HEK293T (cell line): ENCODE measurements at regions not wholly inside any gene's neighbourhood (a gene's known extent, or its start where the extent isn't known, plus 50 kb on each side); places are given as distances from the start of the nearest gene placed in this dataset.

ENCODE experiments used
- ARNT ChIP-seq: fragments of 450-650 bp; IDR thresholded peaks from 2 replicates; pipeline ENCODE4 v1.6.1; 2017; ENCODE audit warnings: mild to moderate bottlenecking
- BHLHE40 ChIP-seq: fragments of 450-650 bp; IDR thresholded peaks from 2 replicates; pipeline ENCODE4 v1.6.1; 2016; ENCODE audit warnings: mild to moderate bottlenecking, moderate library complexity, borderline replicate concordance
- FOXA1 ChIP-seq: fragments of 450-650 bp; IDR thresholded peaks from 2 replicates; pipeline ENCODE4 v1.6.1; 2016; ENCODE audit warnings: mild to moderate bottlenecking
- FOXK2 ChIP-seq: fragments of 450-650 bp; IDR thresholded peaks from 2 replicates; pipeline ENCODE4 v1.6.1; 2016; ENCODE audit warnings: mild to moderate bottlenecking
- FOXM1 ChIP-seq: fragments of 450-650 bp; IDR thresholded peaks from 2 replicates; pipeline ENCODE4 v1.6.1; 2017; ENCODE audit warnings: mild to moderate bottlenecking, borderline replicate concordance
- HDGF ChIP-seq: fragments of 450-650 bp; IDR thresholded peaks from 2 replicates; pipeline ENCODE4 v1.6.1; 2017; ENCODE audit warnings: antibody characterized with exemption, borderline replicate concordance
- SP1 ChIP-seq: fragments of 450-650 bp; IDR thresholded peaks from 2 replicates; pipeline ENCODE4 v1.6.1; 2017
- SUZ12 ChIP-seq: fragments of 450-650 bp; IDR thresholded peaks from 2 replicates; pipeline ENCODE4 v1.6.1; 2016; ENCODE audit warnings: mild to moderate bottlenecking
- ZNF384 ChIP-seq: fragments of 450-650 bp; IDR thresholded peaks from 2 replicates; pipeline ENCODE4 v1.6.1; 2016

DNA sequence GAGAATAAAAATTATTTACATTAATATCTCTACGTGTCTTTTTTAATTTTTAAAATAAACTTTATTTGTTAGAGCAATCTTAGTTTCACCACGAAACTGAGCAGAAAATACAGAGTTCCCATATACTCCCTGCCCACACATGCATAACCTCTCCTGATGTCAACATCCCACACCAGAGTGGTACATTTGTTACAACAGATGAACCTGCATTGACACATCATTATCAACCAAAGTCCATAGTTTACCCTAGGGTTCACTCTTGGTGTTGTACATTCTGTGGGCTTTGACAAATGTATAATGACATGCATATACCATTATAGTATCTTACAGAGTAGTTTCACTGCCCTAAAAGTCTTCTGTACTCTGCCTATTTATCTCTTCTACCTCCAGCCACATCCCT lies 110.6 kb upstream of the OTUD4 start:
- TF ChIP-seq FOXK2 (no peak), SUZ12 (no peak), SP1 (no peak), HDGF (no peak), ZNF384 (no peak), FOXA1 (no peak), ARNT (no peak), FOXM1 (no peak), BHLHE40 (no peak)
